H1 (cell line): ENCODE measurements at regions not wholly inside any gene's neighbourhood (a gene's known extent, or its start where the extent isn't known, plus 50 kb on each side); places are given as distances from the start of the nearest gene placed in this dataset.

Source experiments
- CTCF ChIA-PET: fragments of 300-600 bp; sonication (Branson Sonifier 250); formaldehyde crosslinking; loops from one replicate; lab custom pipeline; 2021; ENCODE audit not compliant: partially characterized antibody; lab: Charles Lee
- POLR2A ChIA-PET: fragments of 300-600 bp; sonication (Branson Sonifier 250); formaldehyde crosslinking; loops from one replicate; lab custom pipeline; 2021; ENCODE audit warnings: inconsistent platforms; ENCODE audit not compliant: partially characterized antibody; lab: Charles Lee
- DNase-seq, 2 experiments: peaks; one replicate each; pipeline versions ENCODE4 v3.0.0 to v3.0.0-alpha.2; 2010 to 2022; ENCODE audit warnings: low spot score in 2 of 2, low read depth in 1 of 2, mixed read lengths in 1 of 2
- FAIRE-seq: peaks from 2 replicates; lab custom pipeline; 2011; peaks lifted over from hg19 to GRCh38; lab: Jason Lieb, UNC
- H2AFZ ChIP-seq: 2 replicates; pipeline ENCODE4 v1.8.1; 2012; ENCODE audit warnings: low read length, inconsistent platforms
- H2AK5ac ChIP-seq: 2 replicates; pipeline ENCODE4 v1.6.1; 2013; ENCODE audit warnings: low read depth, low read length
- H2BK120ac ChIP-seq: replicated peaks from 2 replicates; pipeline ENCODE3; 2013; ENCODE audit warnings: low read depth, low read length, inconsistent platforms
- H2BK12ac ChIP-seq: 2 replicates; pipeline ENCODE4 v1.6.1; 2013; ENCODE audit warnings: low read depth, low read length
- H2BK15ac ChIP-seq: 2 replicates; pipeline ENCODE4 v1.6.1; 2013; ENCODE audit warnings: low read length
- H2BK20ac ChIP-seq: 2 replicates; pipeline ENCODE4 v1.6.1; 2013; ENCODE audit warnings: low read length
- H2BK5ac ChIP-seq: 2 replicates; pipeline ENCODE4 v1.6.1; 2013; ENCODE audit warnings: low read depth, low read length
- H3K14ac ChIP-seq: 2 replicates; pipeline ENCODE4 v1.6.1; 2013; ENCODE audit warnings: inconsistent platforms; ENCODE audit not compliant: insufficient read length
- H3K18ac ChIP-seq: 2 replicates; pipeline ENCODE4 v1.6.1; 2013; ENCODE audit warnings: low read length; ENCODE audit errors: extremely low read depth
- H3K23ac ChIP-seq: 2 replicates; pipeline ENCODE4 v1.6.1; 2013; ENCODE audit warnings: inconsistent platforms; ENCODE audit not compliant: insufficient read length
- H3K23me2 ChIP-seq: 2 replicates; pipeline ENCODE4 v1.6.1; 2013; ENCODE audit warnings: low read depth, low read length
- H3K27ac ChIP-seq: 2 replicates; pipeline ENCODE4 v1.6.1; 2011; ENCODE audit warnings: low read depth, low read length, inconsistent platforms
- H3K27me3 ChIP-seq, 4 experiments: replicated peaks in 1 of 4; 1 replicate in 1 of 4; 2 replicates in 3 of 4; pipeline versions ENCODE4 v1.6.1 to v1.8.1; 2011 to 2013; ENCODE audit warnings: low read length in 3 of 4, mild to moderate bottlenecking in 3 of 4, inconsistent platforms in 2 of 4, mixed read lengths in 2 of 4, moderate library complexity in 1 of 4; ENCODE audit not compliant: control insufficient read depth in 3 of 4, insufficient read depth in 3 of 4; ENCODE audit errors: extremely low read depth in 1 of 4
- H3K36me3 ChIP-seq, 4 experiments: 2 replicates each; pipeline versions ENCODE4 v1.6.1 to v1.8.1; 2011 to 2013; ENCODE audit warnings: mild to moderate bottlenecking in 4 of 4, low read length in 3 of 4, moderate library complexity in 2 of 4, control low read depth in 1 of 4, inconsistent platforms in 1 of 4; ENCODE audit not compliant: insufficient read depth in 4 of 4, control insufficient read depth in 2 of 4
- H3K4ac ChIP-seq: replicated peaks from 2 replicates; pipeline ENCODE3; 2013; ENCODE audit warnings: low read length, low read depth, mixed read lengths, inconsistent platforms; ENCODE audit not compliant: insufficient read length
- H3K4me1 ChIP-seq, 4 experiments: replicated peaks in 1 of 4; 1 replicate in 1 of 4; 2 replicates in 3 of 4; pipeline versions ENCODE4 v1.6.1 to v1.8.1; 2011 to 2013; ENCODE audit warnings: low read length in 3 of 4, inconsistent platforms in 2 of 4, mixed read lengths in 1 of 4; ENCODE audit not compliant: insufficient read depth in 4 of 4, control insufficient read depth in 3 of 4
- H3K4me2 ChIP-seq, 2 experiments: 2 replicates each; pipeline versions ENCODE4 v1.6.1 to v1.8.1; 2011 to 2013; ENCODE audit warnings: low read depth in 2 of 2, low read length in 2 of 2, control low read depth in 1 of 2, inconsistent platforms in 1 of 2, mild to moderate bottlenecking in 1 of 2; ENCODE audit not compliant: insufficient read depth in 1 of 2
- H3K4me3 ChIP-seq, 4 experiments: fragments of 200-600, 300-600 bp in 1 of 4; sonication (generic), shearing (Covaris generic), sonication (Bioruptor Twin) in 1 of 4; 2 replicates each; pipeline versions ENCODE4 v1.5.1 to v1.8.1; 2011 to 2016; ENCODE audit warnings: low read length in 4 of 4, low read depth in 3 of 4, control low read depth in 2 of 4, inconsistent platforms in 2 of 4, mild to moderate bottlenecking in 2 of 4, mixed read lengths in 1 of 4, moderate library complexity in 1 of 4; ENCODE audit not compliant: insufficient read depth in 2 of 4; ENCODE audit errors: extremely low read depth in 1 of 4
- H3K56ac ChIP-seq: replicated peaks from 2 replicates; pipeline ENCODE3; 2013; ENCODE audit warnings: low read depth, mild to moderate bottlenecking, mixed read lengths, low read length, inconsistent platforms; ENCODE audit not compliant: insufficient read length
- H3K79me1 ChIP-seq: 2 replicates; pipeline ENCODE4 v1.6.1; 2013; ENCODE audit warnings: low read depth, low read length, control low read depth
- H3K79me2 ChIP-seq, 2 experiments: 2 replicates each; pipeline versions ENCODE4 v1.6.1 to v1.8.1; 2012 to 2013; ENCODE audit warnings: low read length in 2 of 2, mild to moderate bottlenecking in 2 of 2, inconsistent platforms in 1 of 2; ENCODE audit not compliant: insufficient read depth in 2 of 2, control insufficient read depth in 1 of 2
- H3K9ac ChIP-seq, 4 experiments: replicated peaks in 1 of 4; 1 replicate in 1 of 4; 2 replicates in 3 of 4; pipeline versions ENCODE4 v1.6.1 to v1.8.1; 2011 to 2013; ENCODE audit warnings: low read depth in 3 of 4, low read length in 3 of 4, control low read depth in 2 of 4, mild to moderate bottlenecking in 2 of 4, moderate library complexity in 2 of 4, inconsistent platforms in 1 of 4; ENCODE audit errors: extremely low read depth in 1 of 4
- H3K9me3 ChIP-seq, 2 experiments: 2 replicates each; pipeline versions ENCODE4 v1.6.1 to v1.8.1; 2012 to 2013; ENCODE audit warnings: mild to moderate bottlenecking in 2 of 2, moderate library complexity in 2 of 2, control low read depth in 1 of 2, inconsistent platforms in 1 of 2, low read depth in 1 of 2, low read length in 1 of 2, mixed read lengths in 1 of 2; ENCODE audit not compliant: insufficient read depth in 2 of 2
- H4K20me1 ChIP-seq, 2 experiments: replicated peaks in 1 of 2; 2 replicates each; pipeline versions ENCODE3 to v1.8.1; 2011 to 2013; ENCODE audit warnings: inconsistent platforms in 2 of 2, low read length in 2 of 2, mild to moderate bottlenecking in 1 of 2; ENCODE audit not compliant: insufficient read depth in 2 of 2, control insufficient read depth in 1 of 2
- H4K5ac ChIP-seq: 2 replicates; pipeline ENCODE4 v1.6.1; 2013; ENCODE audit warnings: low read length, low read depth, mixed read lengths, inconsistent platforms; ENCODE audit not compliant: insufficient read length
- H4K8ac ChIP-seq: 2 replicates; pipeline ENCODE4 v1.8.0; 2013; ENCODE audit warnings: mild to moderate bottlenecking, moderate library complexity, low read length, inconsistent platforms; ENCODE audit not compliant: insufficient read depth; ENCODE audit errors: extremely low read depth
- H4K91ac ChIP-seq: replicated peaks from 2 replicates; pipeline ENCODE3; 2013; ENCODE audit warnings: low read length, mixed read lengths, inconsistent platforms; ENCODE audit not compliant: insufficient read length
- RFX5 ChIP-seq: IDR thresholded peaks from 2 replicates; pipeline ENCODE4 v1.6.1; 2011; ENCODE audit warnings: low read depth, low read length, improper control_type of control experiment, borderline replicate concordance
- SP1 ChIP-seq: IDR thresholded peaks from 2 replicates; pipeline ENCODE4 v1.6.1; 2011; ENCODE audit warnings: low read depth, low read length
- WGBS, 2 experiments: shearing (Covaris generic) in 1 of 2; methylation state at CpG; one replicate each; pipeline versions ENCODE4 v1.1.6 to v1.1.7; 2013 to 2015; ENCODE audit warnings: low lambda C conversion rate in 2 of 2, mixed read lengths in 2 of 2, inconsistent platforms in 1 of 2, low coverage in 1 of 2, missing lambda C conversion rate in 1 of 2; ENCODE audit not compliant: insufficient replicate concordance in 2 of 2, insufficient coverage in 1 of 2, insufficient read length in 1 of 2; ENCODE audit errors: extremely low coverage in 1 of 2, missing lambda C conversion rate in 1 of 2; 5-methylcytosine and 5-hydroxymethylcytosine counted together

DNA sequence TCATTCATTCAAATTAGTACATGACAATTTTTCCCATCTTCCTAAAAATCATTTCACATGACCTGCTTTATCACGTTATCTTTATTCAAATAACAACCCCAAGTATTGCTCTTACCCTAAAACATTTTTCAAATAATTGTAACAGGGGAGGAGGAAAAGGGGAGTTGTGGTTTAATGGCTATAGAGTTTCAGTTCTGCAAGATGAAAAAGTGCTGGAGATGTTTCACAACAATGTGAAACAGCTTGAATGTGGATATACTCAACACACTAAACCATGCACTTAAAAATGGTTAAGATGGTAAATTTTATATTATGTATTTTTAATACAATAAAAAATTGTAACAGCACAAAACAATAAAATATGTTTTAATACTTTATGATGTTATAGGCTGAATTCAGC lies 161.6 kb upstream of the GUCY1A2 start:
- Histone ChIP-seq H3K27ac (no peak overlapping the region), H2AFZ (no peak overlapping the region), H4K91ac (no peak overlapping the region), H3K27me3 (no peaks in the 10 kb centered on the region), H2AK5ac (no peak overlapping the region), H3K4me3 (no peak overlapping the region), H3K9me3 (no peaks in the 10 kb centered on the region), H2BK12ac (no peak overlapping the region), H3K56ac (no peak overlapping the region), H3K79me2 (no peaks in the 10 kb centered on the region), H3K14ac (no peak overlapping the region), H3K79me1 (no peaks in the 10 kb centered on the region), H2BK20ac (no peak overlapping the region), H4K5ac (no peak overlapping the region), H3K4me2 (no peak overlapping the region), H2BK120ac (no peak overlapping the region), H4K20me1 (no peaks in the 10 kb centered on the region), H3K4me1 (no peaks in the 10 kb centered on the region), H3K23me2 (no peaks in the 10 kb centered on the region), H3K9ac (no peak overlapping the region), H2BK5ac (no peak overlapping the region), H3K4ac (no peak overlapping the region), H3K18ac (no peak overlapping the region), H3K23ac (no peak overlapping the region), H4K8ac (no peak overlapping the region), H3K36me3 (no peaks in the 10 kb centered on the region), H2BK15ac (no peak overlapping the region)
- FAIRE-seq (no peak), DNase-seq (no peak)
- 89 to 100% methylated on average over 1 of the region's 1 CpG for whole genome bisulfite sequencing, 2 experiments
- ChIA-PET CTCF (no interaction called here), POLR2A (no interaction called here)
- TF ChIP-seq SP1 = no peak
- no peak for TF ChIP-seq RFX5
